Gastroesophageal sphincter (tissue), 3 donors: ENCODE measurements at regions not wholly inside any gene's neighbourhood (a gene's known extent, or its start where the extent isn't known, plus 50 kb on each side); places are given as distances from the start of the nearest gene placed in this dataset.
"Not testable (repeated sequence)": the region's sequence is repeated elsewhere in the genome, so short reads cannot be mapped to it uniquely, and the experiment has no call there.

Experiments
- CTCF ChIP-seq, 4 experiments: fragments of 200-600 bp in 2 of 4; fragments of 450-650 bp in 2 of 4; sonication (generic) in 1 of 4; IDR thresholded peaks; one replicate each; pipeline ENCODE4 v1.5.1; 2017 to 2019; ENCODE audit warnings: antibody characterized with exemption in 4 of 4, mild to moderate bottlenecking in 2 of 4, moderate library complexity in 2 of 4
- POLR2A ChIP-seq, 2 donors: fragments of 450-650 bp; IDR thresholded peaks; one replicate each; pipeline ENCODE4 v1.6.1; 2017; ENCODE audit warnings: antibody characterized with exemption in 2 of 2, mild to moderate bottlenecking in 2 of 2, moderate library complexity in 1 of 2
- POLR2AphosphoS5 ChIP-seq: sonication (generic); formaldehyde crosslinking; IDR thresholded peaks from one replicate; pipeline ENCODE4 v1.6.1; 2017; ENCODE audit warnings: antibody characterized with exemption

- TF ChIP-seq CTCF (IDR thresholded peaks at IDR 0.05); POLR2A (IDR thresholded peaks at IDR 0.05); POLR2AphosphoS5: not testable (repeated sequence)
Measured at GRCh38 chr14:106410229-106410628, 883.8 kb downstream of the TMEM121 start.
